Ishikawa (cell line): ENCODE measurements at regions not wholly inside any gene's neighbourhood (a gene's known extent, or its start where the extent isn't known, plus 50 kb on each side); places are given as distances from the start of the nearest gene placed in this dataset.

Experiments used
- CEBPB ChIP-seq: IDR thresholded peaks from 2 replicates; pipeline ENCODE4 v1.6.1; 2012
- TEAD4 ChIP-seq: IDR thresholded peaks from 2 replicates; pipeline ENCODE4 v1.6.1; 2012
- USF1 ChIP-seq: IDR thresholded peaks from 2 replicates; pipeline ENCODE4 v1.6.1; 2012

GRCh38 chr3:113158171-113158570 lies 53.2 kb upstream of the BOC start:
- TF ChIP-seq CEBPB (no peak), TEAD4 (no peak), USF1 (peak; percentile 71)
